WI38 (cell line): ENCODE measurements at regions not wholly inside any gene's neighbourhood (a gene's known extent, or its start where the extent isn't known, plus 50 kb on each side); places are given as distances from the start of the nearest gene placed in this dataset.

Source experiments
- H3K4me3 ChIP-seq: 2 replicates; pipeline ENCODE4 v1.5.1; 2011; ENCODE audit warnings: low read depth, mild to moderate bottlenecking, control low read depth, low read length
- TF ChIP-seq, protein P1 (sequence below): IDR thresholded peaks from 2 replicates; pipeline ENCODE4 v1.5.1; 2012; ENCODE audit warnings: low read depth, mild to moderate bottlenecking, control low read depth, low read length

DNA sequence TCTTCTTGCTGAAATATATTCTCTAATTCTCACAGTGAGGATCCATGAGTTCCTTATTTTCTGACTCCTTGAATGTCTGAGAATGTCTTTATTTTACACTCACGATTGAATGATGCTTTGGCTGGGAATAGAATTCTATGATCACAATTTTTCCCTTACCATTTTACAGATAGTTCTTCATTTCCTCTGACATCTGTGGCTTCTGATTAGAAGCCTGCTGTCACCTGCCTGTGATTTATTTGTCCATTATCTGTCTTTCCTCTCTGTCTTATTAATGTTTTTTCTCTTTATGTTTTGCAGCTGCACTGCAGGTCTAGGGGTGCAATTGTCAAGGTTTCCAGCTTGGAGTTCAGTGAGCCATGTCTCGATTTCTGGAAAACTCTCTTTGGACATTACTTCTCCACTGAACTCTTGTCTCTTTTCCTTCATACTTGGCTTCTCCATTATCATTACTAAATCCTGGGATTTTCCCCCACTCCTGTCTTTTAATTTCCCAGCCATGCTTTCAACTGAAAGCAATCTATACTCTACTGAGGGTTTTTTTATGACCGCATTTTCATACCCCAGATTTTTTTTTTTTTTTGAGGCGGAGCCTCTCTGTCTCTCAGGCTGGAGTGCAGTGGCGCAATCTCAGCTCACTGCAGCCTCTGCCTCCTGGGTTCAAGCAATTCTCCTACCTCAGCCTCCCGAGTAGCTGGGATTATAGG, 85.8 kb upstream of the PRNP start:
- no peak overlapping the region for H3K4me3 ChIP-seq

DNA sequence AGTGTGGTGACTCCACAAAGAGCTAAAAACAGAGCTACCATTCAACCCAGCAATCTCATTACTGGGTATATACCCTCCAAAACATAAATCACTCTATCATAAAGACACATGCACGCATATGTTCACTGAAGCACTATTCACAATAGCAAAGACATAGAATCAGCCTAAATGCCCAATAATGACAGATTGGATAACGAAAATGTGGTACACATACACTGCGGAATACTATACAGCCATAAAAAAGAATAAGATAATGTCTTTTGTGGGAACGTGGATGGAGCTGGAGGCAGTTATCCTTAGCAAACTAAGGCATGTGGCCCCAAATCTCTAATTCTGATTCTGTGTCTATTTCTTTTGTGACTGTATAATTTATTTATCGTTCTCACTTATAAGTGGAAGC, 89.0 kb upstream of the PRNP start:
- no peak overlapping the region for H3K4me3 ChIP-seq
- TF ChIP-seq, protein P1, sequence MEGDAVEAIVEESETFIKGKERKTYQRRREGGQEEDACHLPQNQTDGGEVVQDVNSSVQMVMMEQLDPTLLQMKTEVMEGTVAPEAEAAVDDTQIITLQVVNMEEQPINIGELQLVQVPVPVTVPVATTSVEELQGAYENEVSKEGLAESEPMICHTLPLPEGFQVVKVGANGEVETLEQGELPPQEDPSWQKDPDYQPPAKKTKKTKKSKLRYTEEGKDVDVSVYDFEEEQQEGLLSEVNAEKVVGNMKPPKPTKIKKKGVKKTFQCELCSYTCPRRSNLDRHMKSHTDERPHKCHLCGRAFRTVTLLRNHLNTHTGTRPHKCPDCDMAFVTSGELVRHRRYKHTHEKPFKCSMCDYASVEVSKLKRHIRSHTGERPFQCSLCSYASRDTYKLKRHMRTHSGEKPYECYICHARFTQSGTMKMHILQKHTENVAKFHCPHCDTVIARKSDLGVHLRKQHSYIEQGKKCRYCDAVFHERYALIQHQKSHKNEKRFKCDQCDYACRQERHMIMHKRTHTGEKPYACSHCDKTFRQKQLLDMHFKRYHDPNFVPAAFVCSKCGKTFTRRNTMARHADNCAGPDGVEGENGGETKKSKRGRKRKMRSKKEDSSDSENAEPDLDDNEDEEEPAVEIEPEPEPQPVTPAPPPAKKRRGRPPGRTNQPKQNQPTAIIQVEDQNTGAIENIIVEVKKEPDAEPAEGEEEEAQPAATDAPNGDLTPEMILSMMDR, result no peak

More for the DNA sequence above, 85.8 kb upstream of the PRNP start:
- TF ChIP-seq, protein P1, result no peak

DNA sequence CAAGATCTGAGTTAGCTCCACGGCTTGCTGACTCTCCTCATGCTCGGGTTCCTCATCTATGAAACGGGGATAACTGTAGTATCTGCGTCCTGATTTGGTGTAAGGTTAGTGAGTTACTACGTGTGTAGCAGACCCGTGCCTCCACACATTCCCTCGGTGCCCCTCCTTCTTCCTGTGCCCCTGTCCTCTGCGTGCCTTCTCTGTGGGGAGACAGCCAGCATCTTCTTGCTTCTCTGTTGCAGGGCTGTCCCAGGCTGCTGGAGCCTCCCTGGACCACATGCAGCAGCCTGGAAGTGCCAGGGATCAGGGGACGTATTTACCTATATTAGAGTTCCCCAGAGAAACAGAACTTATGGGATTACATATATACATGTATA, 93.1 kb upstream of the PRNP start:
- H3K4me3 ChIP-seq, result no peak overlapping the region
- TF ChIP-seq, protein P1, result no peak

DNA sequence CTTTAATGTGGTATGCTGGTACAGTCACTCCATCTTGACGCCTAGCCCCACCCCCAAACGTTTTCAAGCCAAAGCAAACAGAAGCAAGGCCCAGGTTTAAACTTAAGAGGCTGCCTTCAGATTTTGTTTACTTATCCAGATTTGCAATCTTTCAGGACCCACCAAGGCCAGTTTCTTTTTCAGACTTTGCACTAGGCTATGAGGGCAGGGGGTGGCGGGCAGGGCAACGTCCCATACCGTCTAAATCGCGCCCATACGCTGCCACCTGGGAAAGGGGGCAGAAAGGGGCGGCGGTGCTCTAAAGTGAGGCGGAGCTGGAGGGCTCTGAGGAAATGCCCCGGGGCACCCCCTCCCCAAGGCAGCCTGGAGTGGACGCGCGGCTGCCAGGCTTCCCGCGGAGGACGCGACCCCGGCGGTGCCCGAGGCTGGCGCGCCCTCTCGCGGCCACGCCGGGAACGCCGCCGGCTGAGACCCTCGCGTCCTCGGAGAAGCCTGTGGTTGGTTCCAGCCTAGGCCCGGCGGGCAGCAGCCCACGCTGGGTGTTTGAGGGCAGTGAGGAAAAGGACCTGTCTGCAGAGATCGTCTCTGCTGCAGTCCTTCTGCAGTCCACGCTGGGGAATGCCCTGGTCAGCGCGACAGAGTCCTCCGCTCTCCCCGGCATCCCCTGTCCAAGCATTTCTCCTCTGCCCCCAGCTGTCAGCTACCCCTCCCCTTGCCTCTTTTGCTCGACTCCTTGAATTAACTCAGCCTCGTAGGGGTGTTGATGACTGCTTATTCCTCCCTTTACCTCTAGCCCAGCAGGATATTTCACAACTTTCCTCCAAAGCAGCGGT, 93.7 kb upstream of the PRNP start:
- TF ChIP-seq, protein P1, result peak; percentile 89
- peak overlapping the region; percentile 65 for H3K4me3 ChIP-seq

DNA sequence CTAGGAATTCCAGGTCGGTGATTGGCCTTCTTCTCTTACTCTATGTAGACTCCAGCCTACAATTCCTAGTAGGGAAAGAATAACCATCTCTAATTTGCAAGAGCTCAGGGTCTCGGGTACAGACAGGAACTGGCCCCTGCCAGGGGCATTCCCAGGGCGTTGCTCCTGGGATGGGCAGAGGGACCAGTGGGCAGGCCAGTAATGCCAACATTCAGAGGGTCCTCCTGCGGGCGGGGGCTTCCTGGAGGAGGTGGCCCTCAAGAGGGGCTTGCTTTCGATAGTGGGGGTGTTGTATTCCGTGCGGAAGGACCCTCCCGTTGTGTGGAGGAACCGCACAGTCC, 94.3 kb upstream of the PRNP start:
- H3K4me3 ChIP-seq, result no peak overlapping the region
- TF ChIP-seq, protein P1, result no peak

DNA sequence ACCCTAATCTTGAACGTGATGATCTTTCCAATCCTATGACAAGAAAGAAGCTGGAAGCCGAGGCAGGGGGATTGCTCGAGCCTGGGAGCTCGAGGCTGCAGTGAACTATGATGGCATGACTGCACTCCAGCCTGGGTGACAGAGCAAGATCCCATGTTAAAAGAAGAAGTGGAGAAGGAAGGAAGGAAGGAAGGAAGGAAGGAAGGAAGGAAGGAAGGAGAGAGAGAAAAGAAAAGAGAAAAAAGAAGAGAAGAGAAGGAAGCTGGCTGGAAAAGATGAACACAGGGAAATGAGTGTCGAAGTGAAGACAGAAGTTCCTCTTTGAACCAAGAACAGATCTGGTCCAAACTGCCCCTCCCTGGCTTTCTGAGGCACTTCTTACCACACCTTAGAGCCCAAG, 100.5 kb upstream of the PRNP start:
- TF ChIP-seq, protein P1, result no peak
- H3K4me3 ChIP-seq, result no peak overlapping the region

- H3K4me3 ChIP-seq, result no peak overlapping the region
- TF ChIP-seq, protein P1, result no peak
These were observed 101.0 kb upstream of the PRNP start for GRCh38 chr20:4585104-4585753.
